ENCODE measurements at regions not wholly inside any gene's neighbourhood (a gene's known extent, or its start where the extent isn't known, plus 50 kb on each side); places are given as distances from the start of the nearest gene placed in this dataset.

- no peak for DNase-seq
Measured at GRCh38 chr11:123302751-123303195, 107.7 kb upstream of the CLMP start.

GRCh38 chr11:123301696-123302400, 106.8 kb upstream of the CLMP start:
- peak in 4 of 6 experiments; percentile 37 to 49 (median 42) for DNase-seq

- no peak for DNase-seq
Measured at GRCh38 chr11:123301013-123301591, 106.1 kb upstream of the CLMP start.

- no peak for DNase-seq
Measured at GRCh38 chr11:123299721-123300120, 104.7 kb upstream of the CLMP start.

GRCh38 chr11:123298488-123299447, 103.7 kb upstream of the CLMP start:
- DNase-seq: no peak

- no peak for DNase-seq
Measured at GRCh38 chr11:123292647-123293046, 97.6 kb upstream of the CLMP start.

- no peak for DNase-seq
Measured at GRCh38 chr11:123291201-123291869, 96.3 kb upstream of the CLMP start.

GRCh38 chr11:123286761-123287160, 91.7 kb upstream of the CLMP start:
- no peak for DNase-seq

- no peak for DNase-seq
Measured at GRCh38 chr11:123286255-123286654, 91.2 kb upstream of the CLMP start.

- no peak for DNase-seq
Measured at GRCh38 chr11:123284454-123284853, 89.4 kb upstream of the CLMP start.

- DNase-seq: no peak
Measured at GRCh38 chr11:123282597-123282996, 87.5 kb upstream of the CLMP start.

- DNase-seq: no peak
Measured at GRCh38 chr11:123273616-123274015, 78.6 kb upstream of the CLMP start.

GRCh38 chr11:123272565-123272964, 77.5 kb upstream of the CLMP start:
- no peak for DNase-seq

GRCh38 chr11:123268156-123268555, 73.1 kb upstream of the CLMP start:
- no peak for DNase-seq

GRCh38 chr11:123265951-123266350, 70.9 kb upstream of the CLMP start:
- no peak for DNase-seq

- no peak for DNase-seq
Measured at GRCh38 chr11:123264431-123264780, 69.4 kb upstream of the CLMP start.

GRCh38 chr11:123261345-123262106, 66.5 kb upstream of the CLMP start:
- peak in 5 of 6 experiments; percentile 2 to 34 (median 12) for DNase-seq

- no peak for DNase-seq
Measured at GRCh38 chr11:123260511-123261211, 65.6 kb upstream of the CLMP start.

- no peak for DNase-seq
Measured at GRCh38 chr11:123258877-123259276, 63.8 kb upstream of the CLMP start.

GRCh38 chr11:123257370-123257769, 62.3 kb upstream of the CLMP start:
- no peak for DNase-seq

GRCh38 chr11:123255909-123256308, 60.9 kb upstream of the CLMP start:
- DNase-seq: no peak

GRCh38 chr11:123254357-123254756, 59.3 kb upstream of the CLMP start:
- no peak for DNase-seq

Measured in stimulated activated naive CD4-positive, alpha-beta T cell (primary cell).